ENCODE measurements at regions not wholly inside any gene's neighbourhood (a gene's known extent, or its start where the extent isn't known, plus 50 kb on each side); places are given as distances from the start of the nearest gene placed in this dataset.

DNA sequence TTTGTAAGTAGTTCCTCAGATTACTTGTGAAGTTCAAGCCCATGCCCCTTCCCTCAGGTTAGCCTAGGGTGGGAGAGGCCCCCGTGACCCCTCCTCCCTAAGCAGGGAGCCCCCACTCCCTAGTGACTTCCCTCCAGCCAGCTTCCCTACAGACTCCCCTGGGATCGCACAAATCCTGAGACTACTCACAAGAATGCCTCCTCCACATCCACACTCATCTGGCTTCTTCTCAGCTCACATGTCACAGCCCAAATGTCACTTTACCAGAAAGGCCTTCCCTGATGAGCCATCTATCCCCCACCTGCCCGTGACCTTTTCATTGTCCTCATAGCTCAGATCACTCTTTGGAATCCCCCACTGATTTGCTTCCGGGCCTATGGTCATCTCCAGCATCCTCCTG, 96.7 kb upstream of the ARAP3 start:
- DNase-seq (ENCODE audit: low read depth): no peak
- TF ChIP-seq, protein P1, sequence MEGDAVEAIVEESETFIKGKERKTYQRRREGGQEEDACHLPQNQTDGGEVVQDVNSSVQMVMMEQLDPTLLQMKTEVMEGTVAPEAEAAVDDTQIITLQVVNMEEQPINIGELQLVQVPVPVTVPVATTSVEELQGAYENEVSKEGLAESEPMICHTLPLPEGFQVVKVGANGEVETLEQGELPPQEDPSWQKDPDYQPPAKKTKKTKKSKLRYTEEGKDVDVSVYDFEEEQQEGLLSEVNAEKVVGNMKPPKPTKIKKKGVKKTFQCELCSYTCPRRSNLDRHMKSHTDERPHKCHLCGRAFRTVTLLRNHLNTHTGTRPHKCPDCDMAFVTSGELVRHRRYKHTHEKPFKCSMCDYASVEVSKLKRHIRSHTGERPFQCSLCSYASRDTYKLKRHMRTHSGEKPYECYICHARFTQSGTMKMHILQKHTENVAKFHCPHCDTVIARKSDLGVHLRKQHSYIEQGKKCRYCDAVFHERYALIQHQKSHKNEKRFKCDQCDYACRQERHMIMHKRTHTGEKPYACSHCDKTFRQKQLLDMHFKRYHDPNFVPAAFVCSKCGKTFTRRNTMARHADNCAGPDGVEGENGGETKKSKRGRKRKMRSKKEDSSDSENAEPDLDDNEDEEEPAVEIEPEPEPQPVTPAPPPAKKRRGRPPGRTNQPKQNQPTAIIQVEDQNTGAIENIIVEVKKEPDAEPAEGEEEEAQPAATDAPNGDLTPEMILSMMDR (IDR thresholded peaks at IDR 0.05; ENCODE audit: insufficient read depth, low read depth, low read length, missing control alignments): no peak
- no peak overlapping the region for H3K4me3 ChIP-seq (ENCODE audit: low read depth, low read length)

DNA sequence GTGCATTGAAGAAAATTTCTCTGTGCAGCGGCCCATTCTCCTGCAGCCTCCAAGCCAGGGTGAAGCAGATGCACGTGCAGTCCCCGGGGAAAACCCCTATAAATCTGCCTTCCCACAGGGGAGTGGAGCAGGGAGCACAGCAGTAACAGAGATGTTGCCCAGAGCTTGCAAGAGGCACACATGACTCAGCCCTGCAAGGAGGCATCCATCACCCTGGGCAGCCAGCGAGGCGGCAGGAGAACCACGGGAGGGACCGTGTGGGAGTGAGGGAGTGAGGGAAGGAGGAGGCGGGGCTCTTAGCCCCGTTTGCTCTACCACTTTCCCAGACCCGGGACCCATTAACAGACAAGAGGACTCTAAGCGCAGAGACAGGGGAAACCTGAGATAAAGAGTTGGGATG, 96.2 kb upstream of the ARAP3 start:
- no peak overlapping the region for H3K4me3 ChIP-seq (ENCODE audit: low read depth, low read length)
- peak; percentile 18 for DNase-seq (ENCODE audit: low read depth)
- TF ChIP-seq, protein P1 (IDR thresholded peaks at IDR 0.05; ENCODE audit: insufficient read depth, low read depth, low read length, missing control alignments): no peak

DNA sequence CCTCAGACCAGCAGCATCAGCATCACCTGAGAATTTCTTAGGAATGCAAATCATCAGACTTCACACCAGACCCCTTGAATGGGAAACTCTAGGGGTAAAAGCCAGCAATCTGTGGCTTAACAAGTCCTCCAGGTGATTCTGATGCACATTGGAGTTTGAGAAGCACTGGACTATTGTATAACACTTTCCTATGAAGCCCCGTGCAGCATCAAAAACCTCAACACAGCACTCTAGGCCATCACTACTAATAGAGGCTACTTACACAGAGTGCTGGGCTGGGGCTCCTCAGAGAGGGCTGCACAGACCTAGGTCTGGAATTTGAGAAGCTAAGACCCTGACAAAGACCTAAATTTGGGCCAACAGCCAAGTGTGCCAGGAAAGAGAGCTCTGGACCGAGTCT, 95.7 kb upstream of the ARAP3 start:
- TF ChIP-seq, protein P1 (IDR thresholded peaks at IDR 0.05; ENCODE audit: insufficient read depth, low read depth, low read length, missing control alignments): no peak
- H3K4me3 ChIP-seq (ENCODE audit: low read depth, low read length): no peak overlapping the region
- no peak for DNase-seq (ENCODE audit: low read depth)

DNA sequence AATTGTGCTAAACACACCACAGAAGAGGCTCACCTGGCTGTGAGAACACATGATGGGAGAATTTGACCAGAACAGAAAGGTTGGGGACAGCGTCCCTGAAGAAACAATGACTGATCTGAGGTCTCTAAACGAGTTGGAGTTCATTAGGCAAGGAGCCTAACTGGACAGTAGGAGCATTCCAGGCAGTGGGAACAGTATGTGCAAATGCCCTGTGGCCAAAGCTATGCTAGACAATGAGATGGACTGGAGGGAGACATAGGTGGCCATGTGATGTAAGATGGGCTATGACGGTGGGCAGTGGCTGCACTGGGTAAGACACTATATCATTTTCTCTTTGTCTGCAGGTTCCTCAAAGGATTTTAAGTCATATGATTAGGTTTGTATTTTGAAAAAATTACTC, 95.1 kb upstream of the ARAP3 start:
- TF ChIP-seq, protein P1 (IDR thresholded peaks at IDR 0.05; ENCODE audit: insufficient read depth, low read depth, low read length, missing control alignments): no peak
- DNase-seq (ENCODE audit: low read depth): no peak

DNA sequence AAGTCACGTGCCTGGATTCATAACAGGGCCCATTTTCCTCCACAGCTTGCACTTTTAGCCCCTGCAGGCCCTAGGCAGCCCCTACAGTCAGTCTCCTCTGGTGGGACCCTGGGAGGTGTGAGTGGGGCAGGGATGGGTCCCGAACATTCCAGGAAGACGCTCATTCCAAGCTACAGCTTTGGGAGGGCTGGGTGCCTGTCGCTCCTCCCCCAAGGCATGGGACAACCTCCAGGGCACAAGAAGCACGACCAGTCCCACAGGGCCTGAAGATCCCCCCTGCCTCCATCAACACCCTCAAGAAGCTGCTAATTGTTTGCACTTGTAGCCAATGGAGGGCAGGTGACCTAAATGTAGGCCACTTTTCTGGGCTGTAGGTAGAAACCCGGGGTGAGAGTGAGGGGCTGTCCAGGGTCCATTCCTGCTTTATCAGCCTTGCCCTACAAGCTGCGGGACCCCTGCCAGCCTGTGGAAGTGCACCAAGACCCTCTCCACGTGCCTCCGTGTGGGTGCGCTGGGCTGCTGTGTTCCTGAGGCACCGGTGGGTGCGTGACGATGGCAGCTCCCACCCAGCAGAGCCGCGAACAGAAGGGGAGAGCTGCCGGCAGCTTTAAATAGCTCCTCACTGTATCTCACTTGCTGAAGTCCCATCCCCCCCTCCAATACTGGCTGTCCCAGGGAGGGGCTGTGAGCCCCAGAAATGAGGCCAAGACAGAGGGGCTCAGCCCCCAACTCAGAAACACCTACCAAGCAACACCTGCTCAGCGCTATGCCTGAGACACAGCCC, 91.9 kb upstream of the ARAP3 start:
- no peak for DNase-seq (ENCODE audit: low read depth)
- TF ChIP-seq, protein P1 (IDR thresholded peaks at IDR 0.05; ENCODE audit: insufficient read depth, low read depth, low read length, missing control alignments): no peak
- H3K4me3 ChIP-seq (ENCODE audit: low read depth, low read length): no peak overlapping the region

More for the DNA sequence above, 95.1 kb upstream of the ARAP3 start:
- no peak overlapping the region for H3K4me3 ChIP-seq (ENCODE audit: low read depth, low read length)

DNA sequence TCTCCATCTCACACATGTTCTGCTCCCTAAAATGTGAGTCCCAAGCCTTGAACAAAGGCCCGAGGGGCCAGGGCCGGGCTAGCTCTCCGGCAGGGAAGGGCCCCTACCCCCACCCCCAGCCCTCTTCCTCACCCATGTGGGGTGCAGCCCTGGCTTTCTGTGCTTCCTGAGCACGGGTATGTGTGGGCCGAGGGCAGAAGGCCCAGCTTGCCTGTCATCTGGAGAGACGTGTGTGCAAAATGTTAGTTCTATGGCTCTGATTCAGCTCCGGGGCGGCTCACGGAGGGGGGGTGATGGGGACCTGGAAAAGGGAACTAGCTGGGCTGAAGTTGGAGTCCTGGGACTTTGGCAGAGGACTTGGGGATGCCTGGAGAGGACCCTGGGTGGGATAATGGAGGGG, 90.3 kb upstream of the ARAP3 start:
- TF ChIP-seq, protein P1 (IDR thresholded peaks at IDR 0.05; ENCODE audit: insufficient read depth, low read depth, low read length, missing control alignments): no peak
- H3K4me3 ChIP-seq (ENCODE audit: low read depth, low read length): no peak overlapping the region
- DNase-seq (ENCODE audit: low read depth): no peak

DNA sequence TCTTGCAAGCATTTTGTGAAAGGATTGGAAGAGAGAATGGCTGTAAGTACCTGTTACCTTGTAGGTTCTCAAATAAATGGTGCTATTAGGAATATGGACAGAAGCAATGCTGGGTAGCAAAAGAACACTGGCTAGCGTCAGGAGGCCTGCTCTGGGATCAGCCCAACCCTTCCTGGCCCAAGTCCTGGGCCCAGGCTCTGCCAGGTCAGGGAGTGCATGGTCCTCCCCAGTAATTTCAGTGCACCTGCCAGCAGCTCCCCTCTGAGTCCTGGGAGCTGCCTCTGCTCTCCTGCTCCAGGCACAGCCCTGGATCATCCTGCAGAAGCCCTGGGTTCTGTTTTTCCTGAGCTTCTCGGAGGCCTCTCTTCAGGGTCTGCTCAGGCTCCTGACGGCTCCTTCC, 89.5 kb upstream of the ARAP3 start:
- H3K4me3 ChIP-seq (ENCODE audit: low read depth, low read length): no peak overlapping the region
- TF ChIP-seq, protein P1 (IDR thresholded peaks at IDR 0.05; ENCODE audit: insufficient read depth, low read depth, low read length, missing control alignments): no peak
- no peak for DNase-seq (ENCODE audit: low read depth)
